ENCODE measurements at regions not wholly inside any gene's neighbourhood (a gene's known extent, or its start where the extent isn't known, plus 50 kb on each side); places are given as distances from the start of the nearest gene placed in this dataset.

- no peak for TF ChIP-seq EP300 (IDR thresholded peaks at IDR 0.05; ENCODE audit: borderline replicate concordance)
- no peak for TF ChIP-seq TAF1 (IDR thresholded peaks at IDR 0.05; ENCODE audit: low read depth)
- no peak for TF ChIP-seq RAD21 (IDR thresholded peaks at IDR 0.05; ENCODE audit: low read depth)
- TF ChIP-seq FOXM1 (IDR thresholded peaks at IDR 0.05; ENCODE audit: borderline replicate concordance, low read depth) = no peak
- no peak for TF ChIP-seq USF1 (IDR thresholded peaks at IDR 0.05)
- TF ChIP-seq EGR1 (IDR thresholded peaks at IDR 0.05) = no peak
- TF ChIP-seq NFIC (IDR thresholded peaks at IDR 0.05) = no peak
- TF ChIP-seq TEAD4 (IDR thresholded peaks at IDR 0.05) = no peak
- no peak for TF ChIP-seq CREB1 (IDR thresholded peaks at IDR 0.05; ENCODE audit: low read depth)
- TF ChIP-seq REST (IDR thresholded peaks at IDR 0.05; ENCODE audit: low read depth) = no peak
- TF ChIP-seq MAX (IDR thresholded peaks at IDR 0.05) = no peak
These were observed 1935.0 kb downstream of the EFNA5 start for GRCh38 chr5:105735704-105736103.

DNA sequence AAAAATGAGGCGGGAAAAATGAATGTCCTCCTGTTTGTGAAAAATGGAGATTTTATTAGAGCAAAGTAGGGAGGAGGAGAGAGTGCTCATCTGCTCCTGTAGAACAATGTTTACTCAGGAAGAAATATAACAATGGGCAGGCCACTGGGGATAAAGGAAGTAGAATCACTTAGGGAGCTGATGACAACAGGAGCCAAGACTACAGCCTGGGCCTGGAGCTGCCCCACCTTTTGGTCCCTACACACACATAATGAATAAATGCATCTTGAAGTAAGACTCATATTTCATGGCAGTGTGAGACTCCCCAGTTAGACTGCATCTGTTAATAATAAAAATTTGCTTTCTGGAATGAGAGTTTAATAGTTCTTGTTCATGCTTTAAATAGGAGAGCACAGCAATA lies 1939.8 kb downstream of the EFNA5 start:
- TF ChIP-seq TCF12 (IDR thresholded peaks at IDR 0.05; ENCODE audit: low read depth) = no peak
- no peak for TF ChIP-seq FOXM1 (IDR thresholded peaks at IDR 0.05; ENCODE audit: borderline replicate concordance, low read depth)
- TF ChIP-seq NFIC (IDR thresholded peaks at IDR 0.05) = no peak
- no peak for TF ChIP-seq CEBPB (IDR thresholded peaks at IDR 0.05)
- TF ChIP-seq MAX (IDR thresholded peaks at IDR 0.05) = no peak
- TF ChIP-seq TAF1 (IDR thresholded peaks at IDR 0.05; ENCODE audit: low read depth) = no peak
- TF ChIP-seq ZBTB7A (IDR thresholded peaks at IDR 0.05; ENCODE audit: low read depth) = no peak
- no peak for TF ChIP-seq EGR1 (IDR thresholded peaks at IDR 0.05)
- no peak for TF ChIP-seq USF1 (IDR thresholded peaks at IDR 0.05)
- TF ChIP-seq REST (IDR thresholded peaks at IDR 0.05; ENCODE audit: low read depth) = no peak
- TF ChIP-seq YY1 (IDR thresholded peaks at IDR 0.05; ENCODE audit: low read depth) = no peak
- TF ChIP-seq EP300 (IDR thresholded peaks at IDR 0.05; ENCODE audit: borderline replicate concordance) = no peak
- TF ChIP-seq TEAD4 (IDR thresholded peaks at IDR 0.05) = no peak
- no peak for TF ChIP-seq RAD21 (IDR thresholded peaks at IDR 0.05; ENCODE audit: low read depth)
- TF ChIP-seq CREB1 (IDR thresholded peaks at IDR 0.05; ENCODE audit: low read depth) = no peak

GRCh38 chr5:105726093-105726492 lies 1944.6 kb downstream of the EFNA5 start:
- TF ChIP-seq USF1 (IDR thresholded peaks at IDR 0.05) (no peak), YY1 (IDR thresholded peaks at IDR 0.05; ENCODE audit: low read depth) (no peak), CEBPB (IDR thresholded peaks at IDR 0.05) (no peak), EGR1 (IDR thresholded peaks at IDR 0.05) (no peak), REST (IDR thresholded peaks at IDR 0.05; ENCODE audit: low read depth) (no peak), TEAD4 (IDR thresholded peaks at IDR 0.05) (no peak), MAX (IDR thresholded peaks at IDR 0.05) (no peak), EP300 (IDR thresholded peaks at IDR 0.05; ENCODE audit: borderline replicate concordance) (no peak), NFIC (IDR thresholded peaks at IDR 0.05) (no peak), TAF1 (IDR thresholded peaks at IDR 0.05; ENCODE audit: low read depth) (no peak), ZBTB7A (IDR thresholded peaks at IDR 0.05; ENCODE audit: low read depth) (no peak), FOXM1 (IDR thresholded peaks at IDR 0.05; ENCODE audit: borderline replicate concordance, low read depth) (no peak), CREB1 (IDR thresholded peaks at IDR 0.05; ENCODE audit: low read depth) (no peak), RAD21 (IDR thresholded peaks at IDR 0.05; ENCODE audit: low read depth) (no peak), TCF12 (IDR thresholded peaks at IDR 0.05; ENCODE audit: low read depth) (no peak)

- TF ChIP-seq USF1 (IDR thresholded peaks at IDR 0.05) = no peak
- TF ChIP-seq EP300 (IDR thresholded peaks at IDR 0.05; ENCODE audit: borderline replicate concordance) = no peak
- TF ChIP-seq REST (IDR thresholded peaks at IDR 0.05; ENCODE audit: low read depth) = no peak
- TF ChIP-seq FOXM1 (IDR thresholded peaks at IDR 0.05; ENCODE audit: borderline replicate concordance, low read depth) = no peak
- TF ChIP-seq TAF1 (IDR thresholded peaks at IDR 0.05; ENCODE audit: low read depth) = no peak
- TF ChIP-seq TCF12 (IDR thresholded peaks at IDR 0.05; ENCODE audit: low read depth) = no peak
- no peak for TF ChIP-seq CREB1 (IDR thresholded peaks at IDR 0.05; ENCODE audit: low read depth)
These were observed 1962.3 kb downstream of the EFNA5 start for GRCh38 chr5:105708442-105708841.
